Esophagus squamous epithelium (tissue), 4 donors: ENCODE measurements at regions not wholly inside any gene's neighbourhood (a gene's known extent, or its start where the extent isn't known, plus 50 kb on each side); places are given as distances from the start of the nearest gene placed in this dataset.

Experiments
- POLR2A ChIP-seq, 4 donors: fragments of 450-650 bp; IDR thresholded peaks; one replicate each; pipeline ENCODE4 v1.6.1; 2017; ENCODE audit warnings: antibody characterized with exemption in 4 of 4, mild to moderate bottlenecking in 4 of 4, moderate library complexity in 3 of 4
- TF ChIP-seq, protein P1 (sequence below), 6 experiments: fragments of 450-650 bp in 4 of 6; fragments of 200-600 bp in 2 of 6; sonication (generic) in 2 of 6; IDR thresholded peaks; one replicate each; pipeline ENCODE4 v1.5.1; 2016 to 2019; ENCODE audit warnings: antibody characterized with exemption in 6 of 6, mild to moderate bottlenecking in 4 of 6, moderate library complexity in 4 of 6

- TF ChIP-seq, protein P1, sequence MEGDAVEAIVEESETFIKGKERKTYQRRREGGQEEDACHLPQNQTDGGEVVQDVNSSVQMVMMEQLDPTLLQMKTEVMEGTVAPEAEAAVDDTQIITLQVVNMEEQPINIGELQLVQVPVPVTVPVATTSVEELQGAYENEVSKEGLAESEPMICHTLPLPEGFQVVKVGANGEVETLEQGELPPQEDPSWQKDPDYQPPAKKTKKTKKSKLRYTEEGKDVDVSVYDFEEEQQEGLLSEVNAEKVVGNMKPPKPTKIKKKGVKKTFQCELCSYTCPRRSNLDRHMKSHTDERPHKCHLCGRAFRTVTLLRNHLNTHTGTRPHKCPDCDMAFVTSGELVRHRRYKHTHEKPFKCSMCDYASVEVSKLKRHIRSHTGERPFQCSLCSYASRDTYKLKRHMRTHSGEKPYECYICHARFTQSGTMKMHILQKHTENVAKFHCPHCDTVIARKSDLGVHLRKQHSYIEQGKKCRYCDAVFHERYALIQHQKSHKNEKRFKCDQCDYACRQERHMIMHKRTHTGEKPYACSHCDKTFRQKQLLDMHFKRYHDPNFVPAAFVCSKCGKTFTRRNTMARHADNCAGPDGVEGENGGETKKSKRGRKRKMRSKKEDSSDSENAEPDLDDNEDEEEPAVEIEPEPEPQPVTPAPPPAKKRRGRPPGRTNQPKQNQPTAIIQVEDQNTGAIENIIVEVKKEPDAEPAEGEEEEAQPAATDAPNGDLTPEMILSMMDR (IDR thresholded peaks at IDR 0.05) = no peak
- no peak for TF ChIP-seq POLR2A (IDR thresholded peaks at IDR 0.05)
Measured at GRCh38 chr12:111225307-111225706, 143.6 kb downstream of the PHETA1 start.
